ENCODE measurements at regions not wholly inside any gene's neighbourhood (a gene's known extent, or its start where the extent isn't known, plus 50 kb on each side); places are given as distances from the start of the nearest gene placed in this dataset.
A peak's percentile ranks its signal among the peaks of the same experiment; 100 is the strongest.

- ChIA-PET SMC1A (ENCODE audit: uncharacterized antibody, unreplicated experiment) (interaction anchor here (1.8 to 2.0 kb wide), 2 partner anchors 44 to 77 kb away, joined by 4 to 5 read pairs; no protein-coding TSS in a partner anchor), RAD21 (ENCODE audit: unreplicated experiment) (no interaction called here), CTCF (interaction anchor here (1.2 to 2.0 kb wide), 2 partner anchors 12 to 14 kb away, joined by 3 to 5 read pairs; no protein-coding TSS in a partner anchor), POLR2A (no interaction called here)
- no TSS peak for BruUV-seq (replicated peaks)
- Histone ChIP-seq H3K4me3 (no peak overlapping the region), H3K9ac (ENCODE audit: control insufficient read depth, insufficient read depth, low read length) (no peak overlapping the region), H3K27me3 (replicated peaks in 1 of 2; ENCODE audit: control insufficient read depth in 2 of 2, insufficient read depth in 2 of 2, low read length in 1 of 2) (no peaks in the 10 kb centered on the region), H3K9me3 (replicated peaks; ENCODE audit: control insufficient read depth, insufficient read depth, low read length) (no peaks in the 10 kb centered on the region), H3K27ac (ENCODE audit: control insufficient read depth, insufficient read depth) (no peak overlapping the region), H3K4me2 (ENCODE audit: control insufficient read depth, insufficient read depth) (no peak overlapping the region), H3K36me3 (ENCODE audit: control insufficient read depth in 2 of 2, insufficient read depth in 2 of 2, low read length in 1 of 2) (no peaks in the 10 kb centered on the region), H3K4me1 (ENCODE audit: control insufficient read depth, insufficient read depth, low read length) (no peaks in the 10 kb centered on the region), H4K20me1 (ENCODE audit: control insufficient read depth, insufficient read depth) (no peaks in the 10 kb centered on the region), H3K79me2 (ENCODE audit: control insufficient read depth, insufficient read depth, low read length) (no peaks in the 10 kb centered on the region), H2AFZ (ENCODE audit: control insufficient read depth, low read depth, low read length) (no peak overlapping the region)
- FAIRE-seq, result no peak
- intact Hi-C loops (cut with micrococcal nuclease; ENCODE audit: unreplicated experiment), result no loop called here
- in situ Hi-C loops (cut with MboI), result no loop called here
- no peak for DNase-seq (ENCODE audit: low read depth, low spot score)
- 48% methylated on average over 7 of the region's 7 CpGs for WGBS (ENCODE audit: insufficient coverage, insufficient replicate concordance, low lambda C conversion rate, missing lambda C conversion rate)
- ATAC-seq, result peak; percentile 62
- TF ChIP-seq GATAD2B (conservative IDR thresholded peaks at IDR 0.05; ENCODE audit: low read depth) (no peak), BACH1 (IDR thresholded peaks at IDR 0.05; ENCODE audit: borderline replicate concordance) (no peak), CEBPB (IDR thresholded peaks at IDR 0.05; ENCODE audit: borderline replicate concordance in 1 of 2, low read depth in 2 of 2, low read length in 2 of 2) (no peak), EGR1 (IDR thresholded peaks at IDR 0.05; ENCODE audit: borderline replicate concordance in 1 of 2, low read depth in 2 of 2, low read length in 2 of 2) (no peak), ELK1 (IDR thresholded peaks at IDR 0.05; ENCODE audit: low read depth, low read length) (no peak), LARP7 (IDR thresholded peaks at IDR 0.05) (no peak), ATF3 (IDR thresholded peaks at IDR 0.05; ENCODE audit: borderline replicate concordance, extremely low read depth, low read depth, low read length) (no peak), CEBPZ (IDR thresholded peaks at IDR 0.05; ENCODE audit: low read depth, low read length) (no peak), PBX3 (IDR thresholded peaks at IDR 0.05; ENCODE audit: insufficient replicate concordance, low read depth, low read length) (no peak), TBL1XR1 (IDR thresholded peaks at IDR 0.05; ENCODE audit: low read depth, low read length) (no peak), NFYB (IDR thresholded peaks at IDR 0.05; ENCODE audit: insufficient read depth, low read depth, low read length) (no peak), EP300 (IDR thresholded peaks at IDR 0.05; ENCODE audit: borderline replicate concordance in 1 of 2, control insufficient read depth in 1 of 2, low read depth in 2 of 2, low read length in 2 of 2) (no peak), KAT2A (conservative IDR thresholded peaks at IDR 0.05; ENCODE audit: control insufficient read depth, low read depth, low read length) (no peak), E2F8 (IDR thresholded peaks at IDR 0.05; ENCODE audit: low read depth, partially characterized antibody) (no peak), YY1 (IDR thresholded peaks at IDR 0.05; ENCODE audit: low read depth, low read length) (no peak)
These were observed 1094.4 kb upstream of the MAP3K7 start for GRCh38 chr6:91681296-91681695.

All from GM12878 (cell line).